Ishikawa (cell line): ENCODE measurements at regions not wholly inside any gene's neighbourhood (a gene's known extent, or its start where the extent isn't known, plus 50 kb on each side); places are given as distances from the start of the nearest gene placed in this dataset.

Source experiments
- CEBPB ChIP-seq: IDR thresholded peaks from 2 replicates; pipeline ENCODE4 v1.6.1; 2012
- EGR1 ChIP-seq: IDR thresholded peaks from 2 replicates; pipeline ENCODE4 v1.6.1; 2012
- RAD21 ChIP-seq: IDR thresholded peaks from 2 replicates; pipeline ENCODE4 v1.6.1; 2012; ENCODE audit warnings: low read depth
- TCF12 ChIP-seq: IDR thresholded peaks from 2 replicates; pipeline ENCODE4 v1.6.1; 2012; ENCODE audit warnings: low read depth
- TF ChIP-seq, protein P1 (sequence below): IDR thresholded peaks from 2 replicates; pipeline ENCODE4 v1.6.1; 2012
- TF ChIP-seq, protein P2 (sequence below): IDR thresholded peaks from 2 replicates; pipeline ENCODE4 v1.6.1; 2012; ENCODE audit warnings: low read depth, mild to moderate bottlenecking

DNA sequence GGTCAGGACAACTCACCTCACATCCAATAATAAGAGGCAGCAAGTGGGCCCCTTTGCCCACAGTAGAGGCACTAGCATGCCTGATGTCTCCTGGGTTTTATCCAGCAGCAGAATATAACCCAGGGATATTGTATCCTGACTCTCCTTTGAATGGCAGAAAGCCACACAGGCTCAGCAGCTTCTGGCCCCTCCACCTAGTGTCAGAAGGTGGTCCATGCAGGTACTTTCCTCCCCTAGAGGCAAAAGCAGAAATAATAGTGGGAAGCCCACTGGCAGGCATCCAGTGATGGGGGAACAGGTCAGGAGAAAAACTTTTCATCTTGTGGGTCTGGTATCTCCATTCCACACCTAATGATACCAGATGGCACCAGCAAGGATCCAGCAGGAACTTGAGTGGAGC lies 75.5 kb upstream of the IRS4 start:
- TF ChIP-seq, protein P1, sequence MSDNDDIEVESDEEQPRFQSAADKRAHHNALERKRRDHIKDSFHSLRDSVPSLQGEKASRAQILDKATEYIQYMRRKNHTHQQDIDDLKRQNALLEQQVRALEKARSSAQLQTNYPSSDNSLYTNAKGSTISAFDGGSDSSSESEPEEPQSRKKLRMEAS = no peak
- TF ChIP-seq, protein P2, sequence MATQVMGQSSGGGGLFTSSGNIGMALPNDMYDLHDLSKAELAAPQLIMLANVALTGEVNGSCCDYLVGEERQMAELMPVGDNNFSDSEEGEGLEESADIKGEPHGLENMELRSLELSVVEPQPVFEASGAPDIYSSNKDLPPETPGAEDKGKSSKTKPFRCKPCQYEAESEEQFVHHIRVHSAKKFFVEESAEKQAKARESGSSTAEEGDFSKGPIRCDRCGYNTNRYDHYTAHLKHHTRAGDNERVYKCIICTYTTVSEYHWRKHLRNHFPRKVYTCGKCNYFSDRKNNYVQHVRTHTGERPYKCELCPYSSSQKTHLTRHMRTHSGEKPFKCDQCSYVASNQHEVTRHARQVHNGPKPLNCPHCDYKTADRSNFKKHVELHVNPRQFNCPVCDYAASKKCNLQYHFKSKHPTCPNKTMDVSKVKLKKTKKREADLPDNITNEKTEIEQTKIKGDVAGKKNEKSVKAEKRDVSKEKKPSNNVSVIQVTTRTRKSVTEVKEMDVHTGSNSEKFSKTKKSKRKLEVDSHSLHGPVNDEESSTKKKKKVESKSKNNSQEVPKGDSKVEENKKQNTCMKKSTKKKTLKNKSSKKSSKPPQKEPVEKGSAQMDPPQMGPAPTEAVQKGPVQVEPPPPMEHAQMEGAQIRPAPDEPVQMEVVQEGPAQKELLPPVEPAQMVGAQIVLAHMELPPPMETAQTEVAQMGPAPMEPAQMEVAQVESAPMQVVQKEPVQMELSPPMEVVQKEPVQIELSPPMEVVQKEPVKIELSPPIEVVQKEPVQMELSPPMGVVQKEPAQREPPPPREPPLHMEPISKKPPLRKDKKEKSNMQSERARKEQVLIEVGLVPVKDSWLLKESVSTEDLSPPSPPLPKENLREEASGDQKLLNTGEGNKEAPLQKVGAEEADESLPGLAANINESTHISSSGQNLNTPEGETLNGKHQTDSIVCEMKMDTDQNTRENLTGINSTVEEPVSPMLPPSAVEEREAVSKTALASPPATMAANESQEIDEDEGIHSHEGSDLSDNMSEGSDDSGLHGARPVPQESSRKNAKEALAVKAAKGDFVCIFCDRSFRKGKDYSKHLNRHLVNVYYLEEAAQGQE = no peak
- TF ChIP-seq RAD21 (no peak), TCF12 (no peak), EGR1 (no peak), CEBPB (no peak)
